ENCODE measurements at regions not wholly inside any gene's neighbourhood (a gene's known extent, or its start where the extent isn't known, plus 50 kb on each side); places are given as distances from the start of the nearest gene placed in this dataset.

DNA sequence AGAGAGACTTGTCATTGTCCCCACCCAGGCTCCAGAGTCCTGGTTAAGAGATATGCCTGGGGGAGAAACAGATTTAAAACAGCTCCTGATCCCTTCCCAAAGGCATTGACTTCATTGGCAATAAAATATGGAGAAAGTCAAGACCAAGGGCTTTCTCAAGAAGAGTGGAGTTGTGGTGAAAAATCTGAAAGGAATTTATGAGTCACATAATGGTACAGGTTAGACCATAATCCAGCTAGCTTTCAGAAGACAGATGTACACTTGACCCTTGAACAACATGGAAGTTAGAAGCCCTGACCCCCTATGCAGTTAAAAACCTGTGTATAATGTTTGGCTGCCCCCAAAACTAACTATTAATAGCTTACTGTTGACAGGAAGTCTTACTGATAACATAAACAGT, 599.1 kb upstream of the SOX11 start:
- no peak for TF ChIP-seq SUZ12 (IDR thresholded peaks at IDR 0.05; ENCODE audit: extremely low read depth, insufficient read depth, insufficient read length)
- no peak for TF ChIP-seq YY1 (IDR thresholded peaks at IDR 0.05; ENCODE audit: insufficient read depth, insufficient read length)
